Transverse colon (tissue), 4 donors: ENCODE measurements at regions not wholly inside any gene's neighbourhood (a gene's known extent, or its start where the extent isn't known, plus 50 kb on each side); places are given as distances from the start of the nearest gene placed in this dataset.

Experiments
- DNase-seq: peaks from one replicate; pipeline ENCODE4 v3.0.0-alpha.2; 2019
- H3K27ac ChIP-seq, 4 donors: fragments of 200-600 bp; sonication (generic); 2 replicates each; pipeline ENCODE4 v1.5.1; 2016 to 2018; ENCODE audit warnings: inconsistent platforms in 4 of 4
- H3K27me3 ChIP-seq: fragments of 200-600 bp; sonication (generic); 2 replicates; pipeline ENCODE4 v1.5.1; 2017; ENCODE audit warnings: inconsistent platforms
- H3K36me3 ChIP-seq, 4 donors: fragments of 200-600 bp; sonication (generic); 2 replicates each; pipeline ENCODE4 v1.5.1; 2017 to 2019; ENCODE audit warnings: inconsistent platforms in 4 of 4
- H3K4me1 ChIP-seq, 4 donors: fragments of 200-600 bp; sonication (generic); 2 replicates each; pipeline ENCODE4 v1.5.1; 2017 to 2020; ENCODE audit warnings: inconsistent platforms in 4 of 4
- H3K4me3 ChIP-seq, 4 donors: fragments of 200-600 bp; sonication (generic); 1 replicate in 1 of 4; 2 replicates in 3 of 4; pipeline versions ENCODE4 v1.5.1 to v1.6.1; 2017 to 2019; ENCODE audit warnings: inconsistent platforms in 4 of 4
- H3K9me3 ChIP-seq, 2 donors: fragments of 200-600 bp; sonication (generic); 2 replicates each; pipeline ENCODE4 v1.5.1; 2017 to 2019; ENCODE audit warnings: inconsistent platforms in 2 of 2
- EP300 ChIP-seq: sonication (generic); formaldehyde crosslinking; IDR thresholded peaks from one replicate; pipeline ENCODE4 v1.6.1; 2017; ENCODE audit warnings: antibody characterized with exemption, low read depth
- POLR2A ChIP-seq: fragments of 450-650 bp; IDR thresholded peaks from one replicate; pipeline ENCODE4 v1.6.1; 2016; ENCODE audit warnings: antibody characterized with exemption, mild to moderate bottlenecking, moderate library complexity
- POLR2AphosphoS5 ChIP-seq, 3 donors: sonication (generic); formaldehyde crosslinking; IDR thresholded peaks; one replicate each; pipeline ENCODE4 v1.6.1; 2016; ENCODE audit warnings: antibody characterized with exemption in 3 of 3
- WGBS, 2 donors: methylation state at CpG; one replicate each; pipeline ENCODE4 v1.1.5; 2018; ENCODE audit warnings: low coverage in 1 of 2; 5-methylcytosine and 5-hydroxymethylcytosine counted together
- in situ Hi-C, 4 donors: fragments of 200-750 bp; cut with MboI; loops; one replicate each; pipeline versions ENCODE4 v1.15.0 to v1.15.1; 2017; ENCODE audit warnings: low sequenced_read_pairs in 3 of 4, low pct_ligation_motif_present in 1 of 4, low pct_unique_long_range_greater_than_20kb in 1 of 4
- intact Hi-C: fragments of 100-400 bp; cut with DNase I; formaldehyde crosslinking; loops from one replicate; pipeline ENCODE4 v1.15.1; 2023; ENCODE audit warnings: low total_unique reads
- TF ChIP-seq, protein P1 (sequence below), 5 experiments: fragments of 200-600 bp in 3 of 5; fragments of 450-650 bp in 2 of 5; sonication (generic) in 3 of 5; IDR thresholded peaks; 1 replicate in 2 of 5; 2 replicates in 3 of 5; pipeline ENCODE4 v1.5.1; 2016 to 2017; ENCODE audit warnings: antibody characterized with exemption in 5 of 5, inconsistent platforms in 3 of 5, mild to moderate bottlenecking in 2 of 5, moderate library complexity in 1 of 5

DNA sequence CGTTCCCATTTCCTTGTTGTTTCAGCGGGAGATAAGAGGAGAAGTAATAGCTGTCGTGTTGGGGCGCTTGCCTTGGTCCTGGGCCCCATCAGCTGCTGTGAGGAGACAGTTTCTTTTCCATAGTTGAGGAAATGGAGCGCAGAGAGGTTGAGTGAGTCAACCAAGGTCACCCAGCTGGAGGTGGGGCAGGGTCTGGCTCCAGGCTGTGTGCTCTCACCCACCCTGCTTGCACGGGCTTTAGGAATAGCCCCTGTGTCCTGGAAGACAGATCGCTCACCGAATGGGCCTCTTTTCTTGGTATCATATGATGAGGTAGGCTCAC is 165.7 kb upstream of the RTL1 start:
- WGBS, 2 donors = 79 to 90% methylated on average over 2 to 8 of the region's 8 CpGs
- intact Hi-C loops (no loop called here), in situ Hi-C loops (no loop called here)
- Histone ChIP-seq H3K36me3 (no peaks in the 10 kb centered on the region), H3K27ac (no peak overlapping the region), H3K27me3 (peaks cover 3% of the 10 kb centered on the region), H3K4me3 (no peak overlapping the region), H3K9me3 (no peaks in the 10 kb centered on the region), H3K4me1 (peaks cover 0 to 3% (median 0%) of the 10 kb centered on the region in 4 donors)
- TF ChIP-seq EP300 (no peak), POLR2AphosphoS5 (IDR thresholded peaks at IDR 0.05) (no peak), POLR2A (no peak)
- TF ChIP-seq, protein P1, sequence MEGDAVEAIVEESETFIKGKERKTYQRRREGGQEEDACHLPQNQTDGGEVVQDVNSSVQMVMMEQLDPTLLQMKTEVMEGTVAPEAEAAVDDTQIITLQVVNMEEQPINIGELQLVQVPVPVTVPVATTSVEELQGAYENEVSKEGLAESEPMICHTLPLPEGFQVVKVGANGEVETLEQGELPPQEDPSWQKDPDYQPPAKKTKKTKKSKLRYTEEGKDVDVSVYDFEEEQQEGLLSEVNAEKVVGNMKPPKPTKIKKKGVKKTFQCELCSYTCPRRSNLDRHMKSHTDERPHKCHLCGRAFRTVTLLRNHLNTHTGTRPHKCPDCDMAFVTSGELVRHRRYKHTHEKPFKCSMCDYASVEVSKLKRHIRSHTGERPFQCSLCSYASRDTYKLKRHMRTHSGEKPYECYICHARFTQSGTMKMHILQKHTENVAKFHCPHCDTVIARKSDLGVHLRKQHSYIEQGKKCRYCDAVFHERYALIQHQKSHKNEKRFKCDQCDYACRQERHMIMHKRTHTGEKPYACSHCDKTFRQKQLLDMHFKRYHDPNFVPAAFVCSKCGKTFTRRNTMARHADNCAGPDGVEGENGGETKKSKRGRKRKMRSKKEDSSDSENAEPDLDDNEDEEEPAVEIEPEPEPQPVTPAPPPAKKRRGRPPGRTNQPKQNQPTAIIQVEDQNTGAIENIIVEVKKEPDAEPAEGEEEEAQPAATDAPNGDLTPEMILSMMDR (IDR thresholded peaks at IDR 0.05) = no peak
- DNase-seq = peak; percentile 1

DNA sequence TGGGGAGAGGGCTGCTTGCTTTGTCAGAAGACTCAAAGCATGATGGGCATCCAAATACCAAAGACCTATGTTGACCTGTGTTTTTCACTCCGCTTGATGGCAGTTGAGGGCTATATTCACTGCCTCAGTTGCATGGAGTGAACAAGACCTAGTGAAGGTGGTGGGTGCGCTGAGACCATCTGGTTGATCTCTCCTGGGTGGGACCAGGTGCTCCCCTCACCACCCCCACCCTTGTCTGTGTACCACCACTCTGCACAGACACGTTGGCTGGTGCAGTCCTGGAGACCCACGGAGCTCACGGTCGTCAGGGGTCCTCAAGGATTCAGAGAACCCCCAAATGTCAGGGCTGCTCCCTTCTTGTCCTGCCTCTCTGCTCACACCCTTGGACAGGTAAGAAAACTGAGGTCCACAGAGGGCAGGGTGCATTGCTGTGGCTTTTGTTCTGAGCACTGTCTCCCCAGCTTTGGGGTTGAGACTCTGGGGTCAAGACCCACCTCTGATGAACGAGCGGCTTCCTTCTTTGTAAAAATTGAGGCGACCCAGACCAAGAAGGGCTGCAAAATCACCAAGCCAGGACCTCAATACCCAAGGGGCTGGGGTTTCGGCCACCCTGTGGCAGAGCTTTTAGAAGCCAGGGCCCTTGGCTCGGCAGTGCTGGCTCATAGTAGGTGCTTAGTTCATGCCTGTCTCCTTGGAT is 166.3 kb upstream of the RTL1 start:
- peaks cover 0 to 3% (median 0%) of the 10 kb centered on the region in 4 donors for H3K4me1 ChIP-seq
- no peaks in the 10 kb centered on the region for H3K9me3 ChIP-seq
- 84 to 85% methylated on average over 4 to 10 of the region's 11 CpGs for WGBS, 2 donors
- DNase-seq = peak; percentile 4
- intact Hi-C loops = no loop called here
- in situ Hi-C loops = no loop called here
- no peak overlapping the region for H3K4me3 ChIP-seq
- no peaks in the 10 kb centered on the region for H3K36me3 ChIP-seq
- TF ChIP-seq, protein P1 (IDR thresholded peaks at IDR 0.05) = no peak
- TF ChIP-seq POLR2AphosphoS5 (IDR thresholded peaks at IDR 0.05) = no peak
- TF ChIP-seq EP300 = no peak
- H3K27me3 ChIP-seq = peaks cover 3% of the 10 kb centered on the region
- no peak overlapping the region for H3K27ac ChIP-seq

DNA sequence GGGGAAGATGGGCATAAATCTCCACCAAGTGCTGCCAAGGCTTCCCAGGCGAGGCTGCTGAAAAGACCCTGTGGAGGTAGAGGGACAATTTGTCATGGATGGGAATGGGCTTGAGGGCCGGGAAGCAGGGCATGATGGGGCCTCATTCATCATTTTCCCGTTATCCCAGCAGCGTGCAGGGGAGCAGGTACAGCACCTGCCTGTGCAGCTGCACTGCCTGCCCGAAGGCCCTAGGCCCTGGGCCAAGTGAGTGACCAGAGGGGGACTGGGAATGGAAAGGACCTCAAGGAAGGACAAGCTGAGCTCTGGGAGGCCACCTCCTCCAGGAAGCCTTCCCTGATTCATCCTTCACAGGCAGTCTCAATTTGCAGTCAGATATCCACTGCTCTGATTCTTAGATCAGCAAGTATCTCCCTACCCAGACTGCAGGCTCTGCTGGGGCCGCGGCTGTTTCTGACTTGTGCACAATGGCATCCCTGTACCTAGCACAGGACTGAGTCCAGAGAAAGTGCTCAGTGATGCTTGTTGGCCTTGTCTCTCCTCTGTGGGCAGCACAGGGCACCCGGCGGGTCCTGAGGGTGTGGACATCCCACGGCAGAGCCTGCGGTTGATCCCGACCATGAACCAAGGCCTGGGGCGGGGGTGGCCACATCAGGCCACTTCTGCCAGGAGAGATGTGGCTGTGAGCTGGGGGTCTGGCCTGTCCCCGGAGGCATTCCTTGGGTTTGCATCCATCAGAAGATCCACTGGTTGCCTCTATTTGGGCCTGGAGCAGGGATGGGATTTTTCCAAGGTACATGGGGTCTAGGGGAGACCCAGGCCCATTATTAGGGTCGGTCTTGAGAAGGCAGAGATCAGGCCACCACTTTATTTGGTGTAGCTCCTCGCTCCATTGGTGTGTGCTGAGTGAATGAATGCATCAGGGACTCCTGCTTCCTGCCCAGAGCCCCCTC is 167.3 kb upstream of the RTL1 start:
- no peak overlapping the region for H3K4me3 ChIP-seq
- 50 to 73% methylated on average over 2 to 9 of the region's 16 CpGs for WGBS, 2 donors
- no peaks in the 10 kb centered on the region for H3K9me3 ChIP-seq
- TF ChIP-seq, protein P1 (IDR thresholded peaks at IDR 0.05) = no peak
- TF ChIP-seq EP300 (no peak), POLR2A (no peak), POLR2AphosphoS5 (IDR thresholded peaks at IDR 0.05) (no peak)
- peaks cover 0 to 3% (median 0%) of the 10 kb centered on the region in 4 donors for H3K4me1 ChIP-seq
- peaks cover 4% of the 10 kb centered on the region for H3K27me3 ChIP-seq
- H3K27ac ChIP-seq = no peak overlapping the region
- intact Hi-C loops (no loop called here), in situ Hi-C loops (no loop called here)
- DNase-seq = peak; percentile 5
- H3K36me3 ChIP-seq = no peaks in the 10 kb centered on the region

DNA sequence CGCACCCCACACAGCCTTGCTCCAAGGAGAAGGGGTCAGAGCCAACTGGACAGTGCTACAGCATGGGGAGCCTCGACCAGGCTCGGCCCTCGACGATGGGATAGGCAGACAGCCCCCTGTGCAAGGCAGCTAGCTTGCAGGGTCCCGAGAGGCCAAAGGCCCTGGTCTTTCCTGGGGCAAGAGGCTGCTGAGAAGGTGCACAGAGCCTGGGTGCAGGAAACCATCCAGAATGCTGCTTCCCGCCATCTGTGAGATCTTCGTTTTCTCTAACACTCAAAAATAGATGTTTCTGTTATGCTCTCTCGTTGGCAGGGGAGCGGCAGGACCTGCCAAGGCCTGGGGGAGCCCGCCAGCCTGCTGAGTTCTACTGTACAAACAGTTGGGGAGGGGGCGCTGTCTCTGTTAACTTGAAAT is 168.0 kb upstream of the RTL1 start:
- 60 to 65% methylated on average over 1 to 12 of the region's 12 CpGs for WGBS, 2 donors
- Histone ChIP-seq H3K4me1 (peaks cover 0 to 3% (median 0%) of the 10 kb centered on the region in 4 donors), H3K9me3 (no peaks in the 10 kb centered on the region), H3K4me3 (no peak overlapping the region), H3K27me3 (peaks cover 11% of the 10 kb centered on the region), H3K36me3 (no peaks in the 10 kb centered on the region), H3K27ac (no peak overlapping the region)
- TF ChIP-seq EP300 = no peak
- TF ChIP-seq POLR2AphosphoS5 (IDR thresholded peaks at IDR 0.05) = no peak
- no peak for TF ChIP-seq POLR2A
- TF ChIP-seq, protein P1 (IDR thresholded peaks at IDR 0.05) = no peak
- peak; percentile 6 for DNase-seq
- in situ Hi-C loops = no loop called here
- intact Hi-C loops = no loop called here
